ENCODE measurements at regions not wholly inside any gene's neighbourhood (a gene's known extent, or its start where the extent isn't known, plus 50 kb on each side); places are given as distances from the start of the nearest gene placed in this dataset.

GRCh38 chr7:54932818-54933543, 85.8 kb upstream of the EGFR start:
- peak; percentile 42 to 60 for DNase-seq (ENCODE audit: low spot score in 2 of 2)
- H3K4me1 ChIP-seq: no peaks in the 10 kb centered on the region
- H3K27ac ChIP-seq: peak overlapping the region; percentile 81 to 83
- intact Hi-C loops (cut with DNase I; ENCODE audit: low total_unique reads): no loop called here
- no peak for TF ChIP-seq POLR2A (IDR thresholded peaks at IDR 0.05)
- TF ChIP-seq POLR2AphosphoS5 (IDR thresholded peaks at IDR 0.05): no peak
- TF ChIP-seq, protein P1, sequence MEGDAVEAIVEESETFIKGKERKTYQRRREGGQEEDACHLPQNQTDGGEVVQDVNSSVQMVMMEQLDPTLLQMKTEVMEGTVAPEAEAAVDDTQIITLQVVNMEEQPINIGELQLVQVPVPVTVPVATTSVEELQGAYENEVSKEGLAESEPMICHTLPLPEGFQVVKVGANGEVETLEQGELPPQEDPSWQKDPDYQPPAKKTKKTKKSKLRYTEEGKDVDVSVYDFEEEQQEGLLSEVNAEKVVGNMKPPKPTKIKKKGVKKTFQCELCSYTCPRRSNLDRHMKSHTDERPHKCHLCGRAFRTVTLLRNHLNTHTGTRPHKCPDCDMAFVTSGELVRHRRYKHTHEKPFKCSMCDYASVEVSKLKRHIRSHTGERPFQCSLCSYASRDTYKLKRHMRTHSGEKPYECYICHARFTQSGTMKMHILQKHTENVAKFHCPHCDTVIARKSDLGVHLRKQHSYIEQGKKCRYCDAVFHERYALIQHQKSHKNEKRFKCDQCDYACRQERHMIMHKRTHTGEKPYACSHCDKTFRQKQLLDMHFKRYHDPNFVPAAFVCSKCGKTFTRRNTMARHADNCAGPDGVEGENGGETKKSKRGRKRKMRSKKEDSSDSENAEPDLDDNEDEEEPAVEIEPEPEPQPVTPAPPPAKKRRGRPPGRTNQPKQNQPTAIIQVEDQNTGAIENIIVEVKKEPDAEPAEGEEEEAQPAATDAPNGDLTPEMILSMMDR (IDR thresholded peaks at IDR 0.05): no peak
- H3K36me3 ChIP-seq: no peaks in the 10 kb centered on the region
- H3K27me3 ChIP-seq: no peaks in the 10 kb centered on the region
- H3K9me3 ChIP-seq: no peaks in the 10 kb centered on the region
- peak overlapping the region; percentile 33 to 68 (median 57) for H3K4me3 ChIP-seq

DNA sequence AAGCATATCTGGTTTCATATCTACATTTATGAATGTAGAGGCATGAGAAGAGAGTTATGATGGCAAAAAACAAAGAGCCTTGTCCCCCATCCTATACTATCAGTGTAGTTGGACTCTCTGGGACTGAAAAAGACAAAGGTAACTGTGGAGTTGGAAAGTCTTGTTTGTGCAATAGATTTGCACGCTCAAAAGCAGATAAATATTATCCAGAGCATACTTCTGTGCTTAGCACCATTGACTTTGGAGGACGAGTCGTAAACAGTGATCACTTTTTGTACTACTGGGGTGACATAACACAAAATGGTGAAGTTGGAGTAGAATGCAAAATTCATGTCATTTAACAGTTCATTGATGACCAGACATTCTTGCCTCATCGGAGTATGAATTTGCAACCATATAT, 85.2 kb upstream of the EGFR start:
- no peaks in the 10 kb centered on the region for H3K4me1 ChIP-seq

DNA sequence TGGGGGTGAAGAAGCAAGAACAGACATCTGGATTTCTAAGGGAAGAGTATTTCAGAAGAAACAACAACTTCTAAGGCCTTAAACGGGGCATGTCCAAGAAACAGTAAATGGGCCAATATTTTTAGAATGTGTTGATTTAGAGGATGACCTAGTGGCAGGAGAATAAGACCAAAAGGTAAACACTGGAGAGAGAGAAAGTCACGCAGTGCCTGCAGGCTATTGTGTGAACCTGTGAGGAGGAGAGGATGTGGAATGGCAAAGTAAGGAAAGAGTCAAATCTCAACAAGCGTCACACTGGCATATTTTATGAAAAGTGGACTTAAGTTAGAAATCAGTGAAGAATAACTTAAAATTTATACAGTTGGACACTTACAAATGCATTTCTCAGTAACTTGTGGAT, 78.1 kb upstream of the EGFR start:
- Histone ChIP-seq H3K27me3 (no peaks in the 10 kb centered on the region), H3K9me3 (no peaks in the 10 kb centered on the region), H3K36me3 (no peaks in the 10 kb centered on the region), H3K27ac (no peak overlapping the region), H3K4me1 (no peaks in the 10 kb centered on the region), H3K4me3 (no peak overlapping the region)
- TF ChIP-seq POLR2A (IDR thresholded peaks at IDR 0.05) (no peak), POLR2AphosphoS5 (IDR thresholded peaks at IDR 0.05) (no peak)
- TF ChIP-seq, protein P1 (IDR thresholded peaks at IDR 0.05): no peak
- DNase-seq (ENCODE audit: low spot score in 2 of 2): no peak
- intact Hi-C loops (cut with DNase I; ENCODE audit: low total_unique reads): no loop called here

More for the DNA sequence above, 85.2 kb upstream of the EGFR start:
- Histone ChIP-seq H3K27ac (peak overlapping the region; percentile 81 to 83), H3K36me3 (no peaks in the 10 kb centered on the region), H3K27me3 (no peaks in the 10 kb centered on the region), H3K9me3 (no peaks in the 10 kb centered on the region), H3K4me3 (peak overlapping the region; percentile 33 to 68 (median 57))
- intact Hi-C loops (cut with DNase I; ENCODE audit: low total_unique reads): no loop called here
- no peak for DNase-seq (ENCODE audit: low spot score in 2 of 2)
- TF ChIP-seq, protein P1 (IDR thresholded peaks at IDR 0.05): no peak
- TF ChIP-seq POLR2AphosphoS5 (IDR thresholded peaks at IDR 0.05): no peak
- no peak for TF ChIP-seq POLR2A (IDR thresholded peaks at IDR 0.05)

DNA sequence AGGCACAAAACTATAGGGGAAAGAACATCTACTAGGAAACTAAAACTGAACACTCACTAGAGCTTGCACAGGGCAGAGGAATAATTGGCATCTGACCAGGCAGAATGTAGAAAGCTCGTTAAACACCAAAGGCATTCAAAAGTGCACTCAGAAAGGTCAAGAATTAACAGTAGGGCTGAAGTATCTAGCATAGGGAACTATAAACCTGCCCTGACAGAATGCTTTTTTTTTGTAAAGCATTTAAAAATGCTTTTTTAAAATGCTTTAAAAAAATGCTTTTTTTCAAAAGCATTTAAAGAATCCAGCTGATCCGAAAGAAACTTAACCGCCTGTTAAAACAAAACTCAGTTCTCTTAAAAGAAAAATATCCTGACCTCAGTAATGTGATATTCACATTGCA, 74.6 kb upstream of the EGFR start:
- TF ChIP-seq, protein P1 (IDR thresholded peaks at IDR 0.05): no peak
- TF ChIP-seq POLR2AphosphoS5 (IDR thresholded peaks at IDR 0.05): no peak
- intact Hi-C loops (cut with DNase I; ENCODE audit: low total_unique reads): no loop called here
- Histone ChIP-seq H3K4me3 (no peak overlapping the region), H3K27ac (no peak overlapping the region), H3K9me3 (no peaks in the 10 kb centered on the region), H3K27me3 (no peaks in the 10 kb centered on the region), H3K36me3 (no peaks in the 10 kb centered on the region), H3K4me1 (no peaks in the 10 kb centered on the region)
- no peak for DNase-seq (ENCODE audit: low spot score in 2 of 2)

DNA sequence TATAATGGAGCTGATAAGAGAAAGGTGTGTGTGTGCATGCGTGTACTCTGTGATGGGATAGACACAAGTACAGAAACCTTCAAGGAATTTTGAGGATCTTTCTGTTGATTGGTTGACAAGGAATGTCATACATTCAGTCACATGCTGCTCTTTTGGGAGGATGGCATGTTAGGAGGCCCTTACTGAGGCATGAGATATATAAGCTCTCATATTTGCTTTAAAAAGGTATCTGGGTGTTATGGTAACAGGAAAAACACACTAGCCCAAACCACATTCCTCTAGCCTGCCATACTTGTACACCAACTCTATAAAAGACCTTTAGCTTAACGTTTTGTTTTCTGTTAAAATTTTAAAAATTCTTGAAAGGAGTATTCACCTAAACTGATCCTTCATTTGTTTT, 72.5 kb upstream of the EGFR start:
- H3K4me3 ChIP-seq: no peak overlapping the region
- DNase-seq (ENCODE audit: low spot score in 2 of 2): no peak
- no peaks in the 10 kb centered on the region for H3K27me3 ChIP-seq
- peak overlapping the region; percentile 4 to 37 for H3K27ac ChIP-seq
- TF ChIP-seq, protein P1 (IDR thresholded peaks at IDR 0.05): no peak
- TF ChIP-seq POLR2A (IDR thresholded peaks at IDR 0.05) (no peak), POLR2AphosphoS5 (IDR thresholded peaks at IDR 0.05) (no peak)
- no peaks in the 10 kb centered on the region for H3K9me3 ChIP-seq
- no peaks in the 10 kb centered on the region for H3K4me1 ChIP-seq
- no peaks in the 10 kb centered on the region for H3K36me3 ChIP-seq
- intact Hi-C loops (cut with DNase I; ENCODE audit: low total_unique reads): no loop called here
